ENCODE measurements at regions not wholly inside any gene's neighbourhood (a gene's known extent, or its start where the extent isn't known, plus 50 kb on each side); places are given as distances from the start of the nearest gene placed in this dataset.

DNA sequence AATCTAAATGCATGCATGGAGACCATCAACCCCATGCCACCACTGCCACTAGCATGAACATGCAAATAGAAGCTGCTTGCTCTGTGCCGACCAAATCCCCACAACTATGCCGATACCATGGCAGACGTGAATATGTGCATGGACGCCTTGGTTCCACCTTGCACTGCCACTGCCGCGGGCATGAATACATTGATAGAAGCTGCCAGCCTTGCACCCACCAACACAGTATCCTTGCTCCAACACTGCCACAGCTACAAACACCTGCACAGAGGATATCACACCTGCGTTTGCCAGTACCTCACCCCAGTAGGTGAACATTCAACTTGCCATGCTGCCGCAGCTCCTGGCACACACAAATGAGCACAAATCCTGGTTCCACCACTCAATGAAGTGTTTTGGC, 527.4 kb upstream of the REG3G start:
- TF ChIP-seq, protein P1, sequence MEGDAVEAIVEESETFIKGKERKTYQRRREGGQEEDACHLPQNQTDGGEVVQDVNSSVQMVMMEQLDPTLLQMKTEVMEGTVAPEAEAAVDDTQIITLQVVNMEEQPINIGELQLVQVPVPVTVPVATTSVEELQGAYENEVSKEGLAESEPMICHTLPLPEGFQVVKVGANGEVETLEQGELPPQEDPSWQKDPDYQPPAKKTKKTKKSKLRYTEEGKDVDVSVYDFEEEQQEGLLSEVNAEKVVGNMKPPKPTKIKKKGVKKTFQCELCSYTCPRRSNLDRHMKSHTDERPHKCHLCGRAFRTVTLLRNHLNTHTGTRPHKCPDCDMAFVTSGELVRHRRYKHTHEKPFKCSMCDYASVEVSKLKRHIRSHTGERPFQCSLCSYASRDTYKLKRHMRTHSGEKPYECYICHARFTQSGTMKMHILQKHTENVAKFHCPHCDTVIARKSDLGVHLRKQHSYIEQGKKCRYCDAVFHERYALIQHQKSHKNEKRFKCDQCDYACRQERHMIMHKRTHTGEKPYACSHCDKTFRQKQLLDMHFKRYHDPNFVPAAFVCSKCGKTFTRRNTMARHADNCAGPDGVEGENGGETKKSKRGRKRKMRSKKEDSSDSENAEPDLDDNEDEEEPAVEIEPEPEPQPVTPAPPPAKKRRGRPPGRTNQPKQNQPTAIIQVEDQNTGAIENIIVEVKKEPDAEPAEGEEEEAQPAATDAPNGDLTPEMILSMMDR (IDR thresholded peaks at IDR 0.05): no peak
- TF ChIP-seq POLR2AphosphoS5 (IDR thresholded peaks at IDR 0.05; ENCODE audit: insufficient read depth in 1 of 2, low read depth in 1 of 2) (no peak), POLR2A (IDR thresholded peaks at IDR 0.05) (no peak)
- Histone ChIP-seq H3K27ac (no peak overlapping the region), H3K4me1 (no peaks in the 10 kb centered on the region), H3K27me3 (no peaks in the 10 kb centered on the region), H3K9me3 (no peaks in the 10 kb centered on the region), H3K36me3 (no peaks in the 10 kb centered on the region), H3K4me3 (no peak overlapping the region)
- intact Hi-C loops (cut with DNase I): no loop called here
- no peak for DNase-seq (ENCODE audit: extremely low spot score in 2 of 2)

DNA sequence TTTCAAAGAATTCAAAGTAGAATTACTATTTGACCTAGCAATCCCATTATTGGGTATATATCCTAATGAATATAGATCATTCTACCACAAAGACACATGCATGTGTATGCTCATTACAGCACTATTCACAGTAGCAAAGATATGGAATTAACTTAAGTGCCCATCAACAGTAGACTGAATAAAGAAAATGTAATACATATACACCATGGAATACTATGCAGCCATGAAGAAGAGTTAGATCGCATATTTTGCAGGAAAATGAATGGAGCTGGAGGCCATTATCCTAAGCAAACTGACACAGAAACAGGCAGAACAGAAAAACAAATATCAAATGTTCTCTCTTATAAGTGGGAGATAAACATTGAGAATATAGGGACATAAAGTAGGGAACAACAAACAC, 519.2 kb upstream of the REG3G start:
- H3K4me1 ChIP-seq: no peaks in the 10 kb centered on the region
- no peak overlapping the region for H3K4me3 ChIP-seq
- no peak overlapping the region for H3K27ac ChIP-seq
- H3K9me3 ChIP-seq: no peaks in the 10 kb centered on the region
- no peaks in the 10 kb centered on the region for H3K36me3 ChIP-seq
- intact Hi-C loops (cut with DNase I): no loop called here
- TF ChIP-seq, protein P1 (IDR thresholded peaks at IDR 0.05): no peak
- H3K27me3 ChIP-seq: no peaks in the 10 kb centered on the region
- no peak for DNase-seq (ENCODE audit: extremely low spot score in 2 of 2)

DNA sequence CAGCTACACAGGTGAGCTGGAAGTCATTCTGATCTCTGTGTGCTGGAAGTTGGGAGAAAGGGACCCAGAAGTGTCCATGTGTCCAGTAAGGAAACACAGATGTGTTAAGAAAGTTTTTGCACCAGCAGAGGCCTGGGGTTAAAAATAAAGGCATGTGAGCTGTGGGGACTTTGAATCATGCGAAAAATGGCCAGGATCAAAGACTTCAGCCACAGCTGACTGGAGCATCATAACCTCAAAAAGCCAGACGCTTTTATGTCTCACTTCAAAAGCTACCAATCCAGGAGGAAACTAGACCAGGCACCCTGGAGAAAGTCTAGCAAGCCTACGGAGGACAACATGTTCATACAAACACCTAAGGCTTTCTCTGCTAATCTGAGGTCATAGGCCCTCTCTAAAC, 503.6 kb upstream of the REG3G start:
- intact Hi-C loops (cut with DNase I): no loop called here
- no peaks in the 10 kb centered on the region for H3K27me3 ChIP-seq
- no peak for DNase-seq (ENCODE audit: extremely low spot score in 2 of 2)
- H3K36me3 ChIP-seq: no peaks in the 10 kb centered on the region
- H3K4me1 ChIP-seq: no peaks in the 10 kb centered on the region
- H3K27ac ChIP-seq: no peak overlapping the region
- TF ChIP-seq, protein P1 (IDR thresholded peaks at IDR 0.05): no peak
- TF ChIP-seq POLR2AphosphoS5 (IDR thresholded peaks at IDR 0.05; ENCODE audit: insufficient read depth in 1 of 2, low read depth in 1 of 2) (no peak), POLR2A (IDR thresholded peaks at IDR 0.05) (no peak)
- no peaks in the 10 kb centered on the region for H3K9me3 ChIP-seq
- no peak overlapping the region for H3K4me3 ChIP-seq

DNA sequence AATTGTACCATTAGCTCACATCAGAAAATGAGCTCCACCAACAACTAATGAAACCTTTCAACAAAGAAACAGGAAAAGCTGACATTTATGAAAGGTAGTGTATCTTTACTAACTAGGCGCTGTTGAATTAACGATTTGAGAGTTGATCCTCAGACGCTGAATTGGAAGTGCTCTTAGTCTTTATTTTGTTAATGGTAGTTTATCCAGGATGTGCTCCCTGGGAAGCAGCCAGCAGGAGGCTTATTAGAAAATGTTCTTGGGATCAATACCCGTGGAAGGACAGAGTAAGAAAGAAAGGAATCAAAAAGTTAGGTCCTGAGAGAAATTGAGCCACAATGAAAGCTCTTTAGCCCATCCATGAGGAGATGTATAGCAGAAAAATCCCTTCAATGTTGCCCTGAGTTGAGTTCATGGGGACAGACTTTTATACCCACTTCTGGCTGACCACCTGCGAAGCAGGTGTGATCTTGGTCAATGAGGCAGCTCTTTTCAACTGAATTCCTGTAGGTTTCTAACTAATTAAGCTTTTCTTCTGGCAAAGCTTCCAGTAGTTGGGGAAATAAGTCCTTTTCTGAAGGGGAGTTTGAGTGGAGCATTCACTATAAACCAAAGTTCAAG, 492.6 kb upstream of the REG3G start:
- TF ChIP-seq, protein P1 (IDR thresholded peaks at IDR 0.05): no peak
- no peak for TF ChIP-seq POLR2A (IDR thresholded peaks at IDR 0.05)
- no peak for TF ChIP-seq POLR2AphosphoS5 (IDR thresholded peaks at IDR 0.05; ENCODE audit: insufficient read depth in 1 of 2, low read depth in 1 of 2)
- H3K36me3 ChIP-seq: no peaks in the 10 kb centered on the region
- H3K9me3 ChIP-seq: no peaks in the 10 kb centered on the region
- no peak overlapping the region for H3K27ac ChIP-seq
- no peaks in the 10 kb centered on the region for H3K27me3 ChIP-seq
- H3K4me3 ChIP-seq: no peak overlapping the region
- intact Hi-C loops (cut with DNase I): no loop called here
- no peak for DNase-seq (ENCODE audit: extremely low spot score in 2 of 2)
- no peaks in the 10 kb centered on the region for H3K4me1 ChIP-seq

DNA sequence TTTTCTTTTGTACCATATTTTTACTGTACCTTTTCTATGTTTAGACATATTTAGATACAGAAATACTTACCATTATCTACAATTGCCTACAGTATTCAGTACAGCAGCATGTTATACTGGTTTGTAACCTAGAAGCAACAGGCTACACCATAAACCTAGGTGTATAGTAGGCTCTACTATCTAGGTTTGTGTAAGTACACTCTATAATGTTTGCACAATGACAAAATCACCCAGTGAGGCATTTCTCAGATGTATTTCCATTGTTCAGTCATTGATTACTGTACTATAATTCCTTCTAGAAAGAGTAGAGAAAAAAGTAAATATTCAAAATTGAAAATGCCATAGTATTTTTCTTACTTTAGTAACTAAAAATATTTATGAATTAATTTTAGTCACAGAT, 490.1 kb upstream of the REG3G start:
- Histone ChIP-seq H3K4me3 (no peak overlapping the region), H3K27me3 (no peaks in the 10 kb centered on the region), H3K4me1 (no peaks in the 10 kb centered on the region), H3K27ac (no peak overlapping the region), H3K36me3 (no peaks in the 10 kb centered on the region), H3K9me3 (no peaks in the 10 kb centered on the region)
- DNase-seq (ENCODE audit: extremely low spot score in 2 of 2): no peak
- TF ChIP-seq POLR2A (IDR thresholded peaks at IDR 0.05): no peak
- TF ChIP-seq, protein P1 (IDR thresholded peaks at IDR 0.05): no peak
- no peak for TF ChIP-seq POLR2AphosphoS5 (IDR thresholded peaks at IDR 0.05; ENCODE audit: insufficient read depth in 1 of 2, low read depth in 1 of 2)
- intact Hi-C loops (cut with DNase I): no loop called here

Measured in vagina (tissue), 2 donors.